Astrocyte of the spinal cord (primary cell): ENCODE measurements at regions not wholly inside any gene's neighbourhood (a gene's known extent, or its start where the extent isn't known, plus 50 kb on each side); places are given as distances from the start of the nearest gene placed in this dataset.

Experiments
- DNase-seq: peaks from one replicate; pipeline ENCODE4 v3.0.0; 2011; ENCODE audit warnings: low read depth, low spot score
- H3K4me3 ChIP-seq: 2 replicates; pipeline ENCODE4 v1.5.1; 2011; ENCODE audit warnings: low read depth, mild to moderate bottlenecking, low read length, moderate library complexity
- in situ Hi-C: cut with HindIII; loops from 2 replicates; pipeline ENCODE4 v1.10.0; 2017; ENCODE audit warnings: low sequenced_read_pairs
- TF ChIP-seq, protein P1 (sequence below): IDR thresholded peaks from 2 replicates; pipeline ENCODE4 v1.5.1; 2012; ENCODE audit warnings: low read depth, mild to moderate bottlenecking, low read length, inconsistent platforms

DNA sequence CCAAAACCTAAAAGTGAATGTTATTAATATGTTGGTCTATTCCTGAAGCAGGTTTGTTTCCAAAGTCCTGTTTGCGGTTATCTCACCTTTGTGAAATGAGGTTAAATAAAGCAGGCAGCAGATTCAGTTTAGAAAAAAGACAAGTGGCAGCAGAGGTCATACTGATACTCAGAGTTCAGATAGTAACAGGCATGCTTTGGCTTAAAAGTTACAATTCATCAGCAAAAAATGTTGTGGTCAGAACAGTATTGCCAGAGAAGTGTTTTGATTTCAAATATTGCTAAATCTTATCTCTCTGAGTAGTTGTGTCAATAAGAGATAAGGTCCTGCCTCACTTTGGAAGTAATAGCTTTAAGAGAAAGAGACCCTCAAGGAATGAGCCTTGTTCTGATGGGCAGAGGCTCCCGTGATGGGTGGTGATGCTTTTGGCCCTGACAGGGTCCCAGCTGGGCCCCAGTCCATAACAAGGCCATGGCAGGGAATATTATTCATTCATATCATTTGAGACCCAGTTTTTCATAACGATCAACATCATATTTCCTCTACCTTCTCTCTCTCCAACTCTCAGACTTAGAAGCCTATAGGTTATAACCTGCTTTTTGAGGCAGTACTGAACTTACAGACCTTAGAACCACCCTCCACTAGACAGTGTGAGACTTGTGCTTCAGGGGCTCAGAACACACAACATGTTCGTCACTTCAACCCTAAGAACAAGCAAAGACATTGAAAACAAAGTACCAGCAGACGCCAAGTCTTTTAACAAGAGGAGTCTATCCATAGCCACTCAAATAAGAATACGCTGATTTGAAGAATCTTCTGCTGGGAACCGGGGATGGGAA, 58.5 kb upstream of the AHR start:
- peak; percentile 56 for DNase-seq
- TF ChIP-seq, protein P1, sequence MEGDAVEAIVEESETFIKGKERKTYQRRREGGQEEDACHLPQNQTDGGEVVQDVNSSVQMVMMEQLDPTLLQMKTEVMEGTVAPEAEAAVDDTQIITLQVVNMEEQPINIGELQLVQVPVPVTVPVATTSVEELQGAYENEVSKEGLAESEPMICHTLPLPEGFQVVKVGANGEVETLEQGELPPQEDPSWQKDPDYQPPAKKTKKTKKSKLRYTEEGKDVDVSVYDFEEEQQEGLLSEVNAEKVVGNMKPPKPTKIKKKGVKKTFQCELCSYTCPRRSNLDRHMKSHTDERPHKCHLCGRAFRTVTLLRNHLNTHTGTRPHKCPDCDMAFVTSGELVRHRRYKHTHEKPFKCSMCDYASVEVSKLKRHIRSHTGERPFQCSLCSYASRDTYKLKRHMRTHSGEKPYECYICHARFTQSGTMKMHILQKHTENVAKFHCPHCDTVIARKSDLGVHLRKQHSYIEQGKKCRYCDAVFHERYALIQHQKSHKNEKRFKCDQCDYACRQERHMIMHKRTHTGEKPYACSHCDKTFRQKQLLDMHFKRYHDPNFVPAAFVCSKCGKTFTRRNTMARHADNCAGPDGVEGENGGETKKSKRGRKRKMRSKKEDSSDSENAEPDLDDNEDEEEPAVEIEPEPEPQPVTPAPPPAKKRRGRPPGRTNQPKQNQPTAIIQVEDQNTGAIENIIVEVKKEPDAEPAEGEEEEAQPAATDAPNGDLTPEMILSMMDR, result no peak
- no peak overlapping the region for H3K4me3 ChIP-seq
- in situ Hi-C loops, result no loop called here

DNA sequence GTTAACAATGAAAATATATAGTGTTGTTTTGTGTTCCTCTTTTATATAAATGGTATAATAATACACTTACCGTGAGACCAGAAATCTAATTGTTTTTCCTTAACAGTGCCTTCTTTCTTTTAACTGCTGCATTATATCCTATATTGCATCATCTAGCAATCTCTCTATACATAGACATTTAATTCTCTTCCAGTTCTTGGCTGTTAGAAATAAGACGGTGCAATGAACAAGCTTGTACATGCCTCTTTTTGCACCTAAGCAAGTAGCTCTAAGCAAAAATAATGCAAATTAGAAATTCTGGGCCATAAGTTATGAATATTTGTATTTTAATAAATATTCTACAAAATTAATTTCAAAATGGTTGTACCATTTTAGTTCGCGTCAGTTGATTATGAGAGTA, 55.9 kb upstream of the AHR start:
- no peak for DNase-seq
- in situ Hi-C loops, result no loop called here
- TF ChIP-seq, protein P1, result no peak
- H3K4me3 ChIP-seq, result no peak overlapping the region

DNA sequence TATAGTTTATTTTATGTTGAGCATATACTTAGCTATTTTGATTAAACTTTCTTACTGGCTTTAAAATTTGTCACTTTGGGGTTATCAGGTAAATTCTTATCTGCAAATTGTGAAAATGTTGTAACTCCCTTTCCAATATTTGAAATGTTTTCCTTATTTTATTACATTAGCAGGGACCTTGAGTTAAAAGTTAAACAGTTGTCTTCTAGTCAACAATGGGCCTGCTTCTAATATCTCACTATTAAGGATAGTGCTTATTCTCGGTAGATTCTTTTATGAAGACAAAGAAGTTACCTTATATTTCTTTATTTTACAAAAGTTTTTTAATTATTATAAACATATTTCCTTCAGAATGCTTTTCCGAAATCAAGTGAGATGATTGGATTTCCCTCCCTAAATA, 53.7 kb upstream of the AHR start:
- in situ Hi-C loops, result no loop called here
- TF ChIP-seq, protein P1, result no peak
- no peak overlapping the region for H3K4me3 ChIP-seq
- no peak for DNase-seq

- in situ Hi-C loops, result no loop called here
These were observed 51.1 kb upstream of the AHR start for GRCh38 chr7:17247357-17247756.

GRCh38 chr7:17248527-17248926, 49.9 kb upstream of the AHR start:
- H3K4me3 ChIP-seq, result no peak overlapping the region
- TF ChIP-seq, protein P1, result no peak
- DNase-seq, result no peak
- in situ Hi-C loops, result no loop called here

More at GRCh38 chr7:17247357-17247756, 51.1 kb upstream of the AHR start:
- DNase-seq, result no peak
- H3K4me3 ChIP-seq, result no peak overlapping the region
- TF ChIP-seq, protein P1, result no peak
